ENCODE measurements at regions not wholly inside any gene's neighbourhood (a gene's known extent, or its start where the extent isn't known, plus 50 kb on each side); places are given as distances from the start of the nearest gene placed in this dataset.

- no peaks in the 10 kb centered on the region for H3K36me3 ChIP-seq
- no peaks in the 10 kb centered on the region for H4K20me1 ChIP-seq (ENCODE audit: low read depth)
- no peaks in the 10 kb centered on the region for H3K27me3 Mint-ChIP-seq (ENCODE audit: insufficient read depth, low read depth)
- H3K79me2 ChIP-seq (ENCODE audit: low read depth) = no peaks in the 10 kb centered on the region
- no peaks in the 10 kb centered on the region for H3F3A ChIP-seq (ENCODE audit: low read depth)
- no peaks in the 10 kb centered on the region for H3K27me3 ChIP-seq
- no peak for TF ChIP-seq EZH2 (IDR thresholded peaks at IDR 0.05)
- TF ChIP-seq, protein P1, sequence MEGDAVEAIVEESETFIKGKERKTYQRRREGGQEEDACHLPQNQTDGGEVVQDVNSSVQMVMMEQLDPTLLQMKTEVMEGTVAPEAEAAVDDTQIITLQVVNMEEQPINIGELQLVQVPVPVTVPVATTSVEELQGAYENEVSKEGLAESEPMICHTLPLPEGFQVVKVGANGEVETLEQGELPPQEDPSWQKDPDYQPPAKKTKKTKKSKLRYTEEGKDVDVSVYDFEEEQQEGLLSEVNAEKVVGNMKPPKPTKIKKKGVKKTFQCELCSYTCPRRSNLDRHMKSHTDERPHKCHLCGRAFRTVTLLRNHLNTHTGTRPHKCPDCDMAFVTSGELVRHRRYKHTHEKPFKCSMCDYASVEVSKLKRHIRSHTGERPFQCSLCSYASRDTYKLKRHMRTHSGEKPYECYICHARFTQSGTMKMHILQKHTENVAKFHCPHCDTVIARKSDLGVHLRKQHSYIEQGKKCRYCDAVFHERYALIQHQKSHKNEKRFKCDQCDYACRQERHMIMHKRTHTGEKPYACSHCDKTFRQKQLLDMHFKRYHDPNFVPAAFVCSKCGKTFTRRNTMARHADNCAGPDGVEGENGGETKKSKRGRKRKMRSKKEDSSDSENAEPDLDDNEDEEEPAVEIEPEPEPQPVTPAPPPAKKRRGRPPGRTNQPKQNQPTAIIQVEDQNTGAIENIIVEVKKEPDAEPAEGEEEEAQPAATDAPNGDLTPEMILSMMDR (IDR thresholded peaks at IDR 0.05) = no peak
- TF ChIP-seq EZH2phosphoT487 (IDR thresholded peaks at IDR 0.05) = no peak
- H3K27ac Mint-ChIP-seq = no peak overlapping the region
- no peaks in the 10 kb centered on the region for H3K9me3 ChIP-seq (ENCODE audit: low read depth)
- no peak overlapping the region for H3K27ac ChIP-seq
- H3K36me3 Mint-ChIP-seq = no peaks in the 10 kb centered on the region
- no peak overlapping the region for H3K9ac ChIP-seq
- no peak for DNase-seq (ENCODE audit: low spot score)
- H3K4me1 ChIP-seq = peaks cover 3% of the 10 kb centered on the region
- no peaks in the 10 kb centered on the region for H3K9me3 Mint-ChIP-seq
- H3K4me1 Mint-ChIP-seq = peaks cover 5% of the 10 kb centered on the region
- H2AFZ ChIP-seq (replicated peaks) = peak overlapping the region; percentile 58
- H3K4me3 ChIP-seq = no peak overlapping the region
- H3K4me3 Mint-ChIP-seq = no peak overlapping the region
- no peak overlapping the region for H3K4me2 ChIP-seq
These were observed 551.0 kb upstream of the ATXN8OS start for GRCh38 chr13:69556540-69557196.

GRCh38 chr13:69553976-69554375, 553.6 kb upstream of the ATXN8OS start:
- H3K36me3 Mint-ChIP-seq = no peaks in the 10 kb centered on the region
- H3F3A ChIP-seq (ENCODE audit: low read depth) = no peaks in the 10 kb centered on the region
- no peaks in the 10 kb centered on the region for H3K9me3 ChIP-seq (ENCODE audit: low read depth)
- H3K36me3 ChIP-seq = no peaks in the 10 kb centered on the region
- H3K79me2 ChIP-seq (ENCODE audit: low read depth) = no peaks in the 10 kb centered on the region
- H3K27me3 Mint-ChIP-seq (ENCODE audit: insufficient read depth, low read depth) = no peaks in the 10 kb centered on the region
- H3K4me1 Mint-ChIP-seq = no peaks in the 10 kb centered on the region
- H3K27ac ChIP-seq = no peak overlapping the region
- H4K20me1 ChIP-seq (ENCODE audit: low read depth) = no peaks in the 10 kb centered on the region
- no peak for DNase-seq (ENCODE audit: low spot score)
- no peaks in the 10 kb centered on the region for H3K4me1 ChIP-seq
- peaks cover 4% of the 10 kb centered on the region for H3K9me3 Mint-ChIP-seq
- H3K9ac ChIP-seq = no peak overlapping the region
- H3K4me3 ChIP-seq = no peak overlapping the region
- TF ChIP-seq EZH2phosphoT487 (IDR thresholded peaks at IDR 0.05) (no peak), EZH2 (IDR thresholded peaks at IDR 0.05) (no peak)
- TF ChIP-seq, protein P1 (IDR thresholded peaks at IDR 0.05) = no peak
- H2AFZ ChIP-seq (replicated peaks) = no peak overlapping the region
- H3K4me2 ChIP-seq = no peak overlapping the region
- no peak overlapping the region for H3K4me3 Mint-ChIP-seq
- H3K27me3 ChIP-seq = no peaks in the 10 kb centered on the region
- H3K27ac Mint-ChIP-seq = no peak overlapping the region

GRCh38 chr13:69551193-69551592, 556.4 kb upstream of the ATXN8OS start:
- H3K36me3 Mint-ChIP-seq = no peaks in the 10 kb centered on the region

More at GRCh38 chr13:69551193-69551592, 556.4 kb upstream of the ATXN8OS start:
- Histone ChIP-seq H2AFZ (replicated peaks) (no peak overlapping the region), H3F3A (ENCODE audit: low read depth) (no peaks in the 10 kb centered on the region), H3K27me3 (no peaks in the 10 kb centered on the region), H3K27ac (no peak overlapping the region), H3K4me3 (no peak overlapping the region), H3K36me3 (no peaks in the 10 kb centered on the region), H3K79me2 (ENCODE audit: low read depth) (no peaks in the 10 kb centered on the region), H4K20me1 (ENCODE audit: low read depth) (no peaks in the 10 kb centered on the region), H3K4me2 (no peak overlapping the region), H3K9me3 (ENCODE audit: low read depth) (no peaks in the 10 kb centered on the region), H3K4me1 (no peaks in the 10 kb centered on the region), H3K9ac (no peak overlapping the region)
- Mint-ChIP-seq H3K27ac (no peak overlapping the region), H3K9me3 (peaks cover 4% of the 10 kb centered on the region), H3K4me3 (no peak overlapping the region), H3K4me1 (no peaks in the 10 kb centered on the region), H3K27me3 (ENCODE audit: insufficient read depth, low read depth) (no peaks in the 10 kb centered on the region)
- no peak for DNase-seq (ENCODE audit: low spot score)
- TF ChIP-seq EZH2phosphoT487 (IDR thresholded peaks at IDR 0.05) = no peak
- TF ChIP-seq, protein P1 (IDR thresholded peaks at IDR 0.05) = no peak

Measured in neural progenitor cell (in vitro differentiated cells).